Astrocyte of the spinal cord (primary cell): ENCODE measurements at regions not wholly inside any gene's neighbourhood (a gene's known extent, or its start where the extent isn't known, plus 50 kb on each side); places are given as distances from the start of the nearest gene placed in this dataset.
A peak's percentile ranks its signal among the peaks of the same experiment; 100 is the strongest.

Experiments
- DNase-seq: peaks from one replicate; pipeline ENCODE4 v3.0.0; 2011; ENCODE audit warnings: low read depth, low spot score
- H3K4me3 ChIP-seq: 2 replicates; pipeline ENCODE4 v1.5.1; 2011; ENCODE audit warnings: low read depth, mild to moderate bottlenecking, low read length, moderate library complexity
- in situ Hi-C: cut with HindIII; loops from 2 replicates; pipeline ENCODE4 v1.10.0; 2017; ENCODE audit warnings: low sequenced_read_pairs
- TF ChIP-seq, protein P1 (sequence below): IDR thresholded peaks from 2 replicates; pipeline ENCODE4 v1.5.1; 2012; ENCODE audit warnings: low read depth, mild to moderate bottlenecking, low read length, inconsistent platforms

DNA sequence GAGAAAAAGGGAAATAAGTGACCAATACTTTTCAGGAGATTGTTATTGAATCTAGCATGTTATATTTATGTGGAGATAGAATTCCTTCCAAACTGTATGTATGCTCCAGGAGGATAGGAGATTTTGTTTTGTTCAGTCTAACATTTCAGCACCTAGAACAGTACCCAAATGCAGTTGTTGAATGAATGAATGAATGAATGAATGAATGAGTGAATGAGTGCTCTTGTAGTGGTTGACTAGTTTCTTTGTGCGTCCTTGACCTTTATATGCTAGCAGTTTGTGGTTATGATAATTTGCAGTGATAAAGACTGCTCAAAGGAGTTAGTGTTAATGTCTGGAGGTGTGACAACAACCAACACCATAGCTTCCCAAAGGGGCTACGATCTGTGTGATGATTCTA, 663.5 kb upstream of the GOT2 start:
- TF ChIP-seq, protein P1, sequence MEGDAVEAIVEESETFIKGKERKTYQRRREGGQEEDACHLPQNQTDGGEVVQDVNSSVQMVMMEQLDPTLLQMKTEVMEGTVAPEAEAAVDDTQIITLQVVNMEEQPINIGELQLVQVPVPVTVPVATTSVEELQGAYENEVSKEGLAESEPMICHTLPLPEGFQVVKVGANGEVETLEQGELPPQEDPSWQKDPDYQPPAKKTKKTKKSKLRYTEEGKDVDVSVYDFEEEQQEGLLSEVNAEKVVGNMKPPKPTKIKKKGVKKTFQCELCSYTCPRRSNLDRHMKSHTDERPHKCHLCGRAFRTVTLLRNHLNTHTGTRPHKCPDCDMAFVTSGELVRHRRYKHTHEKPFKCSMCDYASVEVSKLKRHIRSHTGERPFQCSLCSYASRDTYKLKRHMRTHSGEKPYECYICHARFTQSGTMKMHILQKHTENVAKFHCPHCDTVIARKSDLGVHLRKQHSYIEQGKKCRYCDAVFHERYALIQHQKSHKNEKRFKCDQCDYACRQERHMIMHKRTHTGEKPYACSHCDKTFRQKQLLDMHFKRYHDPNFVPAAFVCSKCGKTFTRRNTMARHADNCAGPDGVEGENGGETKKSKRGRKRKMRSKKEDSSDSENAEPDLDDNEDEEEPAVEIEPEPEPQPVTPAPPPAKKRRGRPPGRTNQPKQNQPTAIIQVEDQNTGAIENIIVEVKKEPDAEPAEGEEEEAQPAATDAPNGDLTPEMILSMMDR: no peak
- no peak for DNase-seq
- in situ Hi-C loops: no loop called here
- H3K4me3 ChIP-seq: no peak overlapping the region

DNA sequence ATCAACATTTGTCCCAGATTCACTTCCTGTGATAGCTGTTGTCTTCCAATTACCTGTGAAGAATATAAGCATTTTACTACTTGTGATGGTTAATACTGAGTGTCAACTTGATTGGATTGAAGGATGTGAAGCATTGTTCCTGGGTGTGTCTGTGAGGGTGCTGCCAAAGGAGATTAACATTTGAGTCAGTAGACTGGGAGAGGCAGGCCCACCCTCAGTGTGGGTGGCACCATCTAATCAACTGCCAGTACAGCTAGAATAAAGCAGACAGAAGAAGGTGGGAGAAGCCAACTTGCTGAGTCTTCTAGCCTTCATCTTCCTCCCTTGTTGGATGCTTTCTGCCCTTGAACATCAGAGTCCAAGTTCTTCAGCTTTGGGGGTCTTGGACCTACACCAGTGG, 660.4 kb upstream of the GOT2 start:
- in situ Hi-C loops: no loop called here
- H3K4me3 ChIP-seq: no peak overlapping the region
- TF ChIP-seq, protein P1: no peak
- DNase-seq: no peak

DNA sequence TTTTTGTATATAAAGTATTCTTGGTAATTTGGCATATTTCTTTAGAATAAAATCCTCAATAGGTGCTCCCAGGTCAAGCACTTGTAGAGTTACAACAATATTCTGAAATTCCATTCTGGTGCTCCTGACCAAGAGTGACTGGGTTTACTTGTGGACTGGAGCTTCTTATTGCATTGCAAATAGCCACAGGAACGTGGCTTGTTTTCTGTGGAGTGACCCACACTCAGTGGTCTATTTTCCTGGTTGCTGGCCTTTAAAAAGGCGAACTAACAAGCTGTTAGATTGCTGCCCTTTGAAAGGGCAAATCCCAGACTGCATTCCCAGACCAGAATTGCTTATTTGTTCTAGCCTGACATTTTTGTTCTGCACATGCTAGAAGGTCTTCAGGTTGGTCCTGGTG, 658.8 kb upstream of the GOT2 start:
- TF ChIP-seq, protein P1: no peak
- DNase-seq: peak; percentile 14
- H3K4me3 ChIP-seq: no peak overlapping the region
- in situ Hi-C loops: no loop called here

DNA sequence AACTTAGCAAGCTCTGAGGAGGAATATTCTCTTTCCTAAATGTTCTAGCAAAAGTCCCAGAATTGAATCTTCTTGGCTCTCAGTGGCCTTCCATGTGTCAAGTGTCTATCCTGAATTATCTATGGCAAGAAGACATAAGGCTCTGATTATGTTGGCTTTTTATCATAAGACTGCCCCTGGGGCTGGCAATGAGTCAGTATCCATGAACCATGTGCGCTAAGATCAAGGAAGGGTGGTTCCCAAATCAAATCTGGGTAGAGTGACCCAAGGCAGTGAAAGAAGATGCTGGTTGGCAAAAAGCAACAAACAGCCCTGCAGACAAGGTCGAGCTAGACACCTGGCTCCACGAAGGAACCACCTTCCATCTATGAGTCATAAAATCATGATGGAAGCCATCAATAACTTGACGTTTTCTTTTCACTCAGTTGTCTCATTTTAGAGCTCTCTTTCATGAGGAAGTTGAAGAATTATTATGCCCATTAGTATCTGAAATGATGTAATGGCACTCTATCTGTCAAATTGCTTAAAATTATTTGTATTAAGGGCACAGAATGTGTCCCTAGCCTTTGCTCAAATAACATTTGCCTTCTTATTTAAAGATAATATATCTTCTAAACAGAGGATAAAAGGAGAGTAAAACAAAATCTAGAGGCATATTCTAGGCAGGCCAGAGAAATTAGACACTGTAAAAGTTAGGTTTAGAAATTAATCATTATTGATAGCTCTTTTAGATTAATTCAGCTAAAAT, 657.7 kb upstream of the GOT2 start:
- in situ Hi-C loops: no loop called here
- no peak for DNase-seq
- TF ChIP-seq, protein P1: no peak
- no peak overlapping the region for H3K4me3 ChIP-seq

DNA sequence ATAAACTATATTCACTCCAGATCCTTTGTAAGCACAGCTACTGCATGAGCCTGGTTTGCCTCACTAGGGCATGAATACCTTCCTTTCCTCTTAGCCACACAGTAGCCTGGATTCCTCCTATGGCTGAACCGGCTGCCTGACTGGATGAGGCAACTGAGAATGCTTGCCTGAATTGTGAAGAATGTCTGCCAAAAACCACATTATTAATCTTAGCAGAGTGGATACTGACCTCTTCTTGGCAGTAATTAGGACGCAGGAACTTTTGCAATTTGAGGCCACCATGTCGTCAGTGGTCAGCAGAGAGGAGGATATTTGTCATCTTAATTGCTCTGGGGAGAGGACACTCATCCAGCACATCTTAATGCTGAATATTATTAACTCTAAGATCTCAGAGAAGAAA, 651.8 kb upstream of the GOT2 start:
- in situ Hi-C loops: no loop called here
- no peak overlapping the region for H3K4me3 ChIP-seq
- DNase-seq: peak; percentile 89
- TF ChIP-seq, protein P1: no peak

DNA sequence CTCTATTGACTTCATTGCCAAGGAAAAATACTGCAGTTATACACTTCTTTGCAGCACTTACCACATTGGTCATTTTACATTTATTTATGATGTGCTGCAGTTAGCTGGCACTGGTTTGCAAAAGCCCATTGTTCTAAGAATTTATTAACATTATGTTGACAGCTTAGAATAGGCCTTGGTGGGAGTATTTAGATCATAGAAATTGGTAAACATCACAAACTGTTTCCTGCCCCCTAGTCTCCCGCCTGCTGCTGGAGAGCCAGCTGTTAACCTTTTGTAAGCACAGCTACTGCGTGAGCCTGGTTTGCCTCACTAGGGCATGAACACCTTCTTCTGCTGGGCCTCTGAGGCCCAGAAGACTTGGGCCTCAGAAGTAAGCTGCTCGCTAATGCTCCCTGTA, 651.4 kb upstream of the GOT2 start:
- H3K4me3 ChIP-seq: no peak overlapping the region
- in situ Hi-C loops: no loop called here
- TF ChIP-seq, protein P1: no peak
- no peak for DNase-seq
